VCaP (cell line): ENCODE measurements at regions not wholly inside any gene's neighbourhood (a gene's known extent, or its start where the extent isn't known, plus 50 kb on each side); places are given as distances from the start of the nearest gene placed in this dataset.

Experiments
- H3K27ac ChIP-seq: fragments of 450-650 bp; 2 replicates; pipeline ENCODE4 v1.5.1; 2017
- TF ChIP-seq, protein P1 (sequence below): fragments of 450-650 bp; conservative IDR thresholded peaks from 2 replicates; pipeline ENCODE4 v1.5.1; 2017; ENCODE audit warnings: mild to moderate bottlenecking, moderate library complexity

DNA sequence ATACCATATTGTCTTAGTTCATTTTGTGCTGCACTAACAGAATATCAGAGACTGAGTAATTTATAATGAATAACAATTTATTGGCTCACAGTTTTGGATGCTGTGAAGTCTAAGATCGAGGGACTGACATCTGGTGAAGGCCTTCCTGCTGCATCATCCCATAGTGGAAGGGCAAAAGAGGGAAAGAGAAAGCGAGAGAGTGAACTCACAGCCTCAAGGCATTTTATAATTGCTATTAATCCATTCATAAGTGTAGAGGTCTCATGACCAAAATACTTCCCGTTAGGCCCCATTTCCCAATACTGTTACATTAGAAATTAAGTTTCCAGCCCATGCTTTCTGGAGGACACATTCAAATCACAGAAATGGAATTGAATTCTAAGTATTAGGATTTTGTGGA is 554.4 kb downstream of the TRAM1L1 start:
- H3K27ac ChIP-seq, result no peak overlapping the region
- TF ChIP-seq, protein P1, sequence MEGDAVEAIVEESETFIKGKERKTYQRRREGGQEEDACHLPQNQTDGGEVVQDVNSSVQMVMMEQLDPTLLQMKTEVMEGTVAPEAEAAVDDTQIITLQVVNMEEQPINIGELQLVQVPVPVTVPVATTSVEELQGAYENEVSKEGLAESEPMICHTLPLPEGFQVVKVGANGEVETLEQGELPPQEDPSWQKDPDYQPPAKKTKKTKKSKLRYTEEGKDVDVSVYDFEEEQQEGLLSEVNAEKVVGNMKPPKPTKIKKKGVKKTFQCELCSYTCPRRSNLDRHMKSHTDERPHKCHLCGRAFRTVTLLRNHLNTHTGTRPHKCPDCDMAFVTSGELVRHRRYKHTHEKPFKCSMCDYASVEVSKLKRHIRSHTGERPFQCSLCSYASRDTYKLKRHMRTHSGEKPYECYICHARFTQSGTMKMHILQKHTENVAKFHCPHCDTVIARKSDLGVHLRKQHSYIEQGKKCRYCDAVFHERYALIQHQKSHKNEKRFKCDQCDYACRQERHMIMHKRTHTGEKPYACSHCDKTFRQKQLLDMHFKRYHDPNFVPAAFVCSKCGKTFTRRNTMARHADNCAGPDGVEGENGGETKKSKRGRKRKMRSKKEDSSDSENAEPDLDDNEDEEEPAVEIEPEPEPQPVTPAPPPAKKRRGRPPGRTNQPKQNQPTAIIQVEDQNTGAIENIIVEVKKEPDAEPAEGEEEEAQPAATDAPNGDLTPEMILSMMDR, result no peak

GRCh38 chr4:116530048-116530447 is 555.3 kb downstream of the TRAM1L1 start:
- H3K27ac ChIP-seq, result no peak overlapping the region
- TF ChIP-seq, protein P1, result no peak

DNA sequence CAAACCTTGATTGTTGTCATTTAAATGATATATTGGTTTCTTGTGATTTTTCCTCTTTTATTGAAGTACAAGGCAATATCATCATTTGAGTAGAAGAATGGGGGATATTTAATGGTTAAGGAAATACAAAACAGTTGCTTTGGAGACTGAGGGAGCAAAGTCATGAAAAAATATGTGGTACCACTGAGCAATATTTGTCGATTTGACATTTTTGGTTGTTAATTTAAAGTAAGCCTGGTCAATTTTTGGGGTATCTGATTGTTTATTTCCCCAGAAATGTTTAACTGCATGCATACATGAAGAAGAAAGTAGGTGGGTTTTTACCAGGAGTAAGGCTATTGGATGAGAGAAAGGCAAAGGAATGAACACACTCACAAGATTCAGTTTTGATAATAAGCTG is 556.2 kb downstream of the TRAM1L1 start:
- H3K27ac ChIP-seq, result no peak overlapping the region
- TF ChIP-seq, protein P1, result no peak

DNA sequence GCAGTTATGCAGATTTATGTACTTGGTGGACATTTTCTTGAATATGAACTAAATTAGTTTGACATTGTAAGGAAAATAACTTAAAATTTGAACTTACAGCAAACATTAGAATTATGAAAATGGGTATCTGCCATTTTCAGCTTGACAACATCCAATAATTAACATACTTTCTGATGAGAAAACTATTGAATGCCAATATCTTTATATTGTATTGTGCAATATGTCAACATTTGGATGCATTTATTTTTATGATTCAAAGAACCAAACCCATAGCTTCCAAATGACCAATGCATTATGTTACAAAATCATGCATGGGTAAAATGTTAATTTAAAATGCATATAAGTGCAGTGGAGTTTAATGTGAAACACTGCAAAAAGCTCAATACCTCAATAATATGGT is 562.5 kb downstream of the TRAM1L1 start:
- no peak overlapping the region for H3K27ac ChIP-seq
- TF ChIP-seq, protein P1, result no peak

DNA sequence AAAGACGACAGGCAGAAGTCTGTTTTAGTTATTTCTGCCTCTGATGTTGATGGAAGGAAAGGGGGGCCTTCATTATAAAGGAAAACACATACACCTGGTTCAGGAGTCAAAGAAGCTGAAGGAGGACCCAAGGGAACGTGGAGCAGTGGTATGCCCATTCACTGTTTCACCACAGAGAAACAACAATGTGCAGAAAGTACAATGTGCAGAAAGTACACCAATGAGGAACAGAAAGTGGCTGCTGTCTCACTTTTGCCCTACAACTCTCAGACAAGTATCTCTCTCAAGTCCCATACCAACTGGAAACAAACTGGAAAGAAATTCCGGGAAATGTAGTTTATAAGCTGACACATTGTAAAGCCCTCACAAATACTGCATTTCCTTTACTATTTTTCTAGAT is 564.5 kb downstream of the TRAM1L1 start:
- H3K27ac ChIP-seq, result no peak overlapping the region

DNA sequence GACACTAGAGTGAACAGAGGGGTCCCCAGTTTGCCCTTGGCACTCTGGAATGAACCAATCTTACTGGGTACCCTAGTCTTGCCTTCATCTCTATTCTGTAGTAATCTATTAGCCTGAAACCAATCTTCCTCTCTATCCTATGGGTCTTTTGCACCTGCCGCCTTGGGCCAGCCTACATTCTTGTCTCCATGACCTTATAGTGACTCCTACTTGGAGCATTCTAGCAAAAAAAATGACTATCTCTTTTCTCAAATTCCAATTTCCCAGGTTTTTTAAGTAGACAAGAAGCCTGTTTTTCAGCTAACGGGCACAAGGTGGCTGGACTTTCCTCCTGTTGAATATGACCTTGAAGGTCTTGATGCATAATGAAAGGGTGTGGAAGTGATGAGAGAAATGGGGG is 568.7 kb downstream of the TRAM1L1 start:
- H3K27ac ChIP-seq, result no peak overlapping the region
- TF ChIP-seq, protein P1, result no peak

More for the DNA sequence above, 564.5 kb downstream of the TRAM1L1 start:
- TF ChIP-seq, protein P1, result no peak

DNA sequence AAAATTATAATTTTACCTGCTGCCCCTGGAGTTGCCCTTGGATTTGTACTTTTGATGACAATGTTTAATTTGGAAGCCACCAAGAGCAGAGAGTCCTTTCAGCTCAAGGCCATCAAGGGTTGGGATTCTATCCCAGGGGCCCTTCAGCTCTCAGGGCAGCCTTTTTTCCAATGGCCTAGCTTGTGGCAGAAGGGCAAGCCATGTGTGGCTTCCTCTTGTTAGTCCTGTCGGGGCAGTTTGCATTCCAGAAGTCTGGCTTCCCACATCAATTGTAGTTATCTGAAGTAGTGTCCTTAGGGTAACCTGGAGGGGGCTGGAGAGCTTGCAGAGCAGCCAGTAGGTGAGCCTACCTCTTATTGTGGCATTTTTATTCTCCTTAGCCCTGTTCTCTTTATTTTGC is 569.4 kb downstream of the TRAM1L1 start:
- no peak overlapping the region for H3K27ac ChIP-seq
- TF ChIP-seq, protein P1, result no peak

GRCh38 chr4:116512552-116512951 is 572.8 kb downstream of the TRAM1L1 start:
- H3K27ac ChIP-seq, result no peak overlapping the region
- TF ChIP-seq, protein P1, result no peak
